Pulmonary artery endothelial cell (primary cell): ENCODE measurements at regions not wholly inside any gene's neighbourhood (a gene's known extent, or its start where the extent isn't known, plus 50 kb on each side); places are given as distances from the start of the nearest gene placed in this dataset.

Experiments used
- DNase-seq: peaks from one replicate; pipeline ENCODE4 v3.0.0-alpha.2; 2011; ENCODE audit warnings: low read depth, low spot score

GRCh38 chr21:27476696-27477095 lies 509.8 kb upstream of the ADAMTS5 start:
- DNase-seq: no peak

- DNase-seq: no peak
Measured at GRCh38 chr21:27475363-27475955, 508.6 kb upstream of the ADAMTS5 start.

DNA sequence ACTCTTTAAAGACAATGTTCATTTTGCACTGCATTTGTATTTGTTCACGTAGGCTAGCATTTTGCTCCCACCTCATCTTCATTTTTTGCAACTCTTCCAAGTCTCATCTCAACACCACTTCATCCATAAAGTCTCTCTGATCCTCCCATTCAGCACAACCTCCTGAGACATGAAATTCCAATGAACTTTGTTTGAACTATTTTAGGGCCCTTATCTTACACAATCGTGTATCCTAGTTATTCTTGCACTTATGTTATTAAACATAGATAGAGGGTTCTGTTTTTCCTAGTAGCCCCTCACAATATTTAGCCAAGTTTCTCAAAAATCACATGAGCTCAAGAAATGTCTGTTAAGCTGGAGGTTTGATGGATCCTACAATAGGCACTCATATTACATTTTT lies 500.5 kb upstream of the ADAMTS5 start:
- no peak for DNase-seq

DNA sequence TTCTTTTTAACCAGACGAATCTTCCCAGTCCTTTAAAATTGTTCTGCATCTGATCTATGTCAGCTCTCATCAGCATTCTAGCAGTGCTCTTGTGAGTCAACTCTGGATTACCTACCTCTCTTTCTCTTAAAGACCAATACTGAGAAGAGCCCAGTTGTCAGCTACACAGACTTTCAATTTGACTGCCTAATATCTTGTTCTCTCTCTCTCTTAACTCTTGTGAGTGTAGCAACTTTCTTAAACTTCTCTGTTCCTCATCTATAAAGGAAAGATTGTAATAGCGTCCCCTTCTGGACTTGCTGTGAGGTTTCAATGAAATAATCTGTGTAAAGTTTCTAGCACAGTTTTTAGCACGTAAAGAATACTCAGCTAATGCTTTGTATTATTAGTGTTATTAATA lies 499.3 kb upstream of the ADAMTS5 start:
- DNase-seq: no peak

- DNase-seq: no peak
Measured at GRCh38 chr21:27464648-27465047, 497.8 kb upstream of the ADAMTS5 start.

GRCh38 chr21:27462726-27463125 lies 495.8 kb upstream of the ADAMTS5 start:
- DNase-seq: no peak

GRCh38 chr21:27454234-27454633 lies 487.3 kb upstream of the ADAMTS5 start:
- DNase-seq: no peak

- no peak for DNase-seq
Measured at GRCh38 chr21:27451116-27451515, 484.2 kb upstream of the ADAMTS5 start.

- DNase-seq: no peak
Measured at GRCh38 chr21:27450216-27450615, 483.3 kb upstream of the ADAMTS5 start.

- DNase-seq: no peak
Measured at GRCh38 chr21:27448960-27449359, 482.1 kb upstream of the ADAMTS5 start.

- DNase-seq: no peak
Measured at GRCh38 chr21:27447843-27448242, 481.0 kb upstream of the ADAMTS5 start.

DNA sequence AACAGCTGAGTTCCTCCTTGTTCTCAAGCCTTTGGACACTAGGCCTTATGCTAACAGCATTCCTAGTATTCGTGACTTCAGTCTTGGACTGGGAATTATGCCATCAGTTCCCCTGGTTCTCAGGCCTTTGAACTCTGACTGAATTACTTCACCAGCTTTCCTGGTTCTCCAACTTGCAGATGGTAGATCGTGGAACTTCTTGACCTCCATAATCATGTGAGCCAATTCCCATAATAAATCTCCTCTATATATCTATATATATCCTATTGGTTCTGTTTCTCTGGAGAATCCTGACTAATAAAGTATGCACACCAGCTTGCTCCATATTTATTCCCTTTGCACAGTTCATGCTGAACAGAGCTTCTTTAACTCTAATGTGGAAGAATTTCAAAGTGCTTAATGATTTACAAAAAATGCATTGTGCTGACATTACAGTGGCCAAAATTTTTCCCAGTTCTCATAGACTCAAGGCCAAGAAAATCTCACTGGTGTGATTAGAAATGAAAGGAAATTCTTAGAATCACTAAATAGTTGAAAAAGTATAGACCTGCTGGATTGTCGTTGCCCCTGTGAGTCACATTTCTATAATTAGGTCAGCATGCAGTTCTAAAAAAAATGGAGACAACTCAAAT lies 462.9 kb upstream of the ADAMTS5 start:
- DNase-seq: no peak

DNA sequence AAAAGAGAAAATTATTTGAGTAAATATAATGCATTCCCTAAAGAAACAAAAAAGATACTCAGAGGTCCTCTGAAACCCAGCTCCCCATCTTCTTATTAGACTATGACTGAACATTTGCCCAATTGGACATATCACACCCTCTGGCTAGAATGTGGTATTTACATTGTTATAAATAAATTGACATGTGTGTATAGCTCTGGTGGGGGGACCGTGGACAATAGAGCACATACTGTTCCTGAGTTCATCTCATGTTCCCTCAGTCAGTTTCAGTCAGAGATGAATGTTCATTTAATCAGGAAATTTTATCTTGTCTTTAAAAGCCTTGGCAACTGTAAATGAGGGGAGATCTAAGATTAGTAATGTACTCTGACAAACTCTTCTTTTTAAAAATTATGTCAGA lies 459.3 kb upstream of the ADAMTS5 start:
- DNase-seq: no peak

DNA sequence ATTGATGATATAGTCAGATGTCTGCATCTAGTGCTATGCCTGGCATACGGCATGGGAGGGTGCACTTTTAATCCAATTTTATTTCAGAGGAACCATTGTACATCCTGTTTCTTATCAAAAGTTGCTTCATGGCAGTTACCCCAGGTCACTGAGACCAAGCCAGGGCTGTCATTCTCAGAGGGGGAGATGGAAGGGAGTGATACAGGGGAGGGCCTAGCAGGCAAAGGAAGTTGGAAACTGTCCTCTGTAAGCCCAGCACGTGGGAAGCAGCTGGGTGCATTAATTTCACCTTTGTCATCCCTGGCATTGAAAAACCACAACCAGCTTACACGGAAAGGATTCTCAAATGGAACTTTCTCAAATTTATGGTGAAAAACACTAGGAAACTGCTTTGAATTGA lies 458.7 kb upstream of the ADAMTS5 start:
- DNase-seq: no peak

GRCh38 chr21:27425172-27425571 lies 458.3 kb upstream of the ADAMTS5 start:
- DNase-seq: no peak

DNA sequence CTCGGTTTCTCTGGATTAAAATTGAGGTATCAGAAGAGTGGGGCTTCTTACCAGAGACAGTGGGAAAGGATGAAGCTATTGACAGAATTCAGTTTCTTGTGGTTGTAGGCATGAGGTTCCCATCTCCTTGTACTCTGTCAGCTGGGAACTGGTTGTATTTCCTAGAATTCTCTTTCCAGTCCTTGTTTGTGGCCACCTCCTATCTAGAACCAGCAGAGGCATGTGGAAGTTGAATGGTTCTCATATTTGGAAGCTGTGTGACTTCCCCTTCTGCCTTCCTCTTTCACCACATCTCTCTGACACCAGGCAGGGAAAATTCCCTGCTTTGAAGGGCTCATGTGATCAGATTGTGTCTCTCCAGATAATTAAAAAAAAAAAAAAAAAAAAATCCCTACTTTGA lies 457.7 kb upstream of the ADAMTS5 start:
- DNase-seq: no peak

- no peak for DNase-seq
Measured at GRCh38 chr21:27423906-27424595, 457.2 kb upstream of the ADAMTS5 start.

DNA sequence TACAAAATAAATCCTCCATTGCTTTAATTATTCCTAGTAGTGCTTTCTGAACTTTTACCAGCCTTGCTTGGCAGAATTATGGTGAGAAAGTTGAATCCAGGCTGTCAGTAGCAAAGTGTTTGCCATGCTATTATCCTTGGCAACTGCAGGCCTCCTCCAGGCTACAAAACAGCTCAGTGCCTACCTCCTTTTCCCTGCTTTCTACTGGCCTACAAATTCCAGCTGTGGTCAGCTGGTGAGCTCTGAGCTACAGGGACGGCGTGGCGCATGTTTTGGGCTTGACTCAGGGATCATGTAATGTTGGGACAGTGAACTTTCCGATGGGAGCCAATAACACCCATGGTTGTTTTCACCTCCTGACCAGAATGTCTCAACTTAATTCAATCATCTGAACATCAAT lies 456.1 kb upstream of the ADAMTS5 start:
- no peak for DNase-seq

DNA sequence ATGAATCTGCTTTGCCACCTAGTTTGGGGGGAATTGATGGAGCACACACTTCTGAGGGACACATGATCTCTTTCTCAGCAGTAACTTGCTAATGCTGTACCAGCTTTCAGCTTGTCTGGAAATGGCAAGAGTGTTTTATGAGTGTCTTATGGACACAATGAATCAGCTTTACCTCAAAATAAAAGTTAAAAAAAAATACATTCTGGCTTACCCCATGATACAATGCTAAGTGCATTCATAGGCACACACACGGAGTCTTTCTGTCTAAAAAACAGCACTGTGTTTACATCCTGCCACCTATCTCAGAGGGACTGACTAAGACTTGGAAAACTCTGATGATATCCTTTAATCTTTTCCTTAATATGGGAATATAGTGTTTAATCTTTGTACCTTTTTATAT lies 455.5 kb upstream of the ADAMTS5 start:
- DNase-seq: no peak

- no peak for DNase-seq
Measured at GRCh38 chr21:27421654-27422053, 454.8 kb upstream of the ADAMTS5 start.

DNA sequence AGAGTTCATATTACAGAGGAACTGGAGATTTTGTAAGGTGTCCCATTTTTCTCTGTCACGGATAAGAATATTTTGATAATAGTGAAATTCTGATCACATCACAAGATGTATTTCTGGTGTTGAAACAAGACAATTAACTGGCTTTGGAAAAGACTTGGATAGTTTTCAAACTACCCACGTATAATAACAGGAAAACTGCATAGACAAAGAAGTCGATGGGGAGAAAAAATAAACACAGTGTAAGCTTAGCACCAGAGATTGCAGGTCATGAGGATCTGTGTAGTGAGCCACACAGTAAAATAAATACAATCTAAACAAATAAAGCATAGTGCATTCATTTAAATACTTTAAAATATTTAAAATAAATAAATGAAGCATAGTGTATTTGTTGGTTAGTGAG lies 452.3 kb upstream of the ADAMTS5 start:
- DNase-seq: no peak

- DNase-seq: no peak
Measured at GRCh38 chr21:27418346-27418745, 451.5 kb upstream of the ADAMTS5 start.

- no peak for DNase-seq
Measured at GRCh38 chr21:27412530-27412929, 445.6 kb upstream of the ADAMTS5 start.
